Astrocyte (in vitro differentiated cells and primary cell): ENCODE measurements at regions not wholly inside any gene's neighbourhood (a gene's known extent, or its start where the extent isn't known, plus 50 kb on each side); places are given as distances from the start of the nearest gene placed in this dataset.

Source experiments
- DNase-seq: peaks from one replicate; pipeline ENCODE4 v3.0.0-alpha.2; 2010; ENCODE audit warnings: low read depth
- FAIRE-seq: peaks from 2 replicates; lab custom pipeline; 2011; peaks lifted over from hg19 to GRCh38; lab: Jason Lieb, UNC
- H2AFZ ChIP-seq: 2 replicates; pipeline ENCODE4 v1.6.0; 2012; ENCODE audit warnings: low read depth, low read length, inconsistent platforms
- H3K27ac ChIP-seq: 2 replicates; pipeline ENCODE4 v1.5.1; 2011; ENCODE audit warnings: low read depth, low read length, inconsistent platforms
- H3K27me3 ChIP-seq: 2 replicates; pipeline ENCODE4 v1.6.0; 2011; ENCODE audit warnings: low read length, inconsistent platforms; ENCODE audit not compliant: insufficient read depth
- H3K36me3 ChIP-seq: 2 replicates; pipeline ENCODE4 v1.5.1; 2011; ENCODE audit warnings: low read length, inconsistent platforms; ENCODE audit not compliant: insufficient read depth
- H3K4me1 ChIP-seq: 2 replicates; pipeline ENCODE4 v1.5.1; 2011; ENCODE audit warnings: low read length, inconsistent platforms; ENCODE audit not compliant: insufficient read depth
- H3K4me2 ChIP-seq: 2 replicates; pipeline ENCODE4 v1.6.0; 2012; ENCODE audit warnings: low read length, inconsistent platforms
- H3K4me3 ChIP-seq: 2 replicates; pipeline ENCODE4 v1.5.1; 2011; ENCODE audit warnings: low read depth, mild to moderate bottlenecking, low read length, inconsistent platforms; ENCODE audit not compliant: insufficient read depth
- H3K79me2 ChIP-seq: 2 replicates; pipeline ENCODE4 v1.6.0; 2012; ENCODE audit warnings: mild to moderate bottlenecking, low read length, inconsistent platforms; ENCODE audit not compliant: insufficient read depth
- H3K9ac ChIP-seq: 2 replicates; pipeline ENCODE4 v1.6.0; 2012; ENCODE audit warnings: mild to moderate bottlenecking, low read length, inconsistent platforms
- H3K9me3 ChIP-seq: 2 replicates; pipeline ENCODE4 v1.5.1; 2012; ENCODE audit warnings: low read depth, mild to moderate bottlenecking, low read length, inconsistent platforms; ENCODE audit not compliant: insufficient read depth
- H4K20me1 ChIP-seq: 2 replicates; pipeline ENCODE4 v1.6.0; 2012; ENCODE audit warnings: low read length, inconsistent platforms; ENCODE audit not compliant: insufficient read depth
- H3K27ac Mint-ChIP-seq: one replicate; pipeline ENCODE4 v1.8.0; 2021; ENCODE audit warnings: mild to moderate bottlenecking, mixed read lengths; ENCODE audit not compliant: unreplicated experiment
- H3K27me3 Mint-ChIP-seq: one replicate; pipeline ENCODE4 v1.8.0; 2021; ENCODE audit warnings: low read depth, mixed read lengths; ENCODE audit not compliant: unreplicated experiment
- H3K36me3 Mint-ChIP-seq: one replicate; pipeline ENCODE4 v1.8.0; 2021; ENCODE audit warnings: low read depth, mixed read lengths; ENCODE audit not compliant: unreplicated experiment
- H3K4me1 Mint-ChIP-seq: one replicate; pipeline ENCODE4 v1.8.0; 2021; ENCODE audit warnings: low read depth, mixed read lengths; ENCODE audit not compliant: unreplicated experiment
- H3K4me3 Mint-ChIP-seq: one replicate; pipeline ENCODE4 v1.8.0; 2021; ENCODE audit warnings: mild to moderate bottlenecking, moderate library complexity, mixed read lengths; ENCODE audit not compliant: unreplicated experiment
- H3K9me3 Mint-ChIP-seq: one replicate; pipeline ENCODE4 v1.8.0; 2021; ENCODE audit warnings: mild to moderate bottlenecking, mixed read lengths; ENCODE audit not compliant: unreplicated experiment
- CTCF ChIP-seq: IDR thresholded peaks from 2 replicates; pipeline ENCODE4 v1.5.1; 2011; ENCODE audit warnings: low read depth, mild to moderate bottlenecking, inconsistent platforms, low read length, moderate library complexity; ENCODE audit not compliant: insufficient read depth
- EZH2 ChIP-seq: IDR thresholded peaks from 2 replicates; pipeline ENCODE4 v1.6.1; 2012; ENCODE audit warnings: mild to moderate bottlenecking, low read length, inconsistent platforms; ENCODE audit not compliant: insufficient read depth

GRCh38 chr5:113770648-113771047 is 257.2 kb downstream of the YTHDC2 start:
- H3K27ac ChIP-seq, result no peak overlapping the region

GRCh38 chr5:113771483-113771882 is 258.0 kb downstream of the YTHDC2 start:
- Histone ChIP-seq H3K27me3 (no peaks in the 10 kb centered on the region), H2AFZ (no peak overlapping the region), H3K4me3 (no peak overlapping the region), H3K9ac (no peak overlapping the region), H3K27ac (no peak overlapping the region), H3K4me2 (no peak overlapping the region), H3K79me2 (no peaks in the 10 kb centered on the region), H4K20me1 (no peaks in the 10 kb centered on the region), H3K36me3 (no peaks in the 10 kb centered on the region), H3K9me3 (no peaks in the 10 kb centered on the region), H3K4me1 (no peaks in the 10 kb centered on the region)
- Mint-ChIP-seq H3K36me3 (peaks cover 2% of the 10 kb centered on the region), H3K27ac (no peak overlapping the region), H3K4me1 (no peaks in the 10 kb centered on the region), H3K27me3 (no peaks in the 10 kb centered on the region), H3K9me3 (peaks cover 8% of the 10 kb centered on the region), H3K4me3 (no peak overlapping the region)
- TF ChIP-seq EZH2, result no peak
- TF ChIP-seq CTCF, result no peak
- DNase-seq (no peak), FAIRE-seq (no peak)

More at GRCh38 chr5:113770648-113771047, 257.2 kb downstream of the YTHDC2 start:
- Histone ChIP-seq H3K4me3 (no peak overlapping the region), H2AFZ (no peak overlapping the region), H3K4me1 (no peaks in the 10 kb centered on the region), H3K4me2 (no peak overlapping the region), H3K9me3 (no peaks in the 10 kb centered on the region), H3K9ac (no peak overlapping the region), H3K36me3 (no peaks in the 10 kb centered on the region), H4K20me1 (no peaks in the 10 kb centered on the region), H3K27me3 (no peaks in the 10 kb centered on the region), H3K79me2 (no peaks in the 10 kb centered on the region)
- H3K27ac Mint-ChIP-seq, result no peak overlapping the region
- no peaks in the 10 kb centered on the region for H3K27me3 Mint-ChIP-seq
- no peaks in the 10 kb centered on the region for H3K4me1 Mint-ChIP-seq
- H3K4me3 Mint-ChIP-seq, result no peak overlapping the region
- peaks cover 15% of the 10 kb centered on the region for H3K9me3 Mint-ChIP-seq
- peaks cover 2% of the 10 kb centered on the region for H3K36me3 Mint-ChIP-seq
- DNase-seq (no peak), FAIRE-seq (no peak)
- TF ChIP-seq CTCF (no peak), EZH2 (no peak)

DNA sequence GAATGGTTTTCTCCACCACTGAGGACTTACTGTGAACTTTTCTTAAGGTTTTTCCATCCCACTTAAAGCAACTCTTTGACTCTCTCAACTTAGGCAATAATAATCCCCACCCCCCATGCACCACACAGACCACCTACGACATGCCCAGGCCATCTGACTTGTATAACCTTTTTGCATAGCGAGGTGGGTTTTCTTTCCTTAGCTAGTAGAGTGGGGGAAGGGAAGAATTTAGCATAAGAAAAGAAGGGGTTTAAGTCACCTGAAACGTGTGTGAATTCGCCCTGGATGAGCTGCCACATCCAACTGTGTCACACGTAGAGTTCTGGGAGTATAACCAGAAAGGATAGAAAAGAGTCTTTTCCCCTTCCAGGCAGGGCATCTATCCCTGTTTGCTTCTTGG is 262.7 kb downstream of the YTHDC2 start:
- H2AFZ ChIP-seq, result no peak overlapping the region
- FAIRE-seq (no peak), DNase-seq (no peak)
- no peaks in the 10 kb centered on the region for H4K20me1 ChIP-seq
- Mint-ChIP-seq H3K27me3 (no peaks in the 10 kb centered on the region), H3K27ac (no peak overlapping the region), H3K4me3 (no peak overlapping the region), H3K36me3 (no peaks in the 10 kb centered on the region), H3K9me3 (no peaks in the 10 kb centered on the region), H3K4me1 (no peaks in the 10 kb centered on the region)
- H3K4me2 ChIP-seq, result no peak overlapping the region
- no peaks in the 10 kb centered on the region for H3K9me3 ChIP-seq
- H3K27ac ChIP-seq, result no peak overlapping the region
- no peaks in the 10 kb centered on the region for H3K79me2 ChIP-seq
- H3K36me3 ChIP-seq, result no peaks in the 10 kb centered on the region
- H3K27me3 ChIP-seq, result no peaks in the 10 kb centered on the region
- no peak overlapping the region for H3K4me3 ChIP-seq
- no peak overlapping the region for H3K9ac ChIP-seq
- TF ChIP-seq EZH2 (no peak), CTCF (no peak)
- no peaks in the 10 kb centered on the region for H3K4me1 ChIP-seq
